ENCODE measurements at regions not wholly inside any gene's neighbourhood (a gene's known extent, or its start where the extent isn't known, plus 50 kb on each side); places are given as distances from the start of the nearest gene placed in this dataset.
"Not testable (repeated sequence)": the region's sequence is repeated elsewhere in the genome, so short reads cannot be mapped to it uniquely, and the experiment has no call there.

DNA sequence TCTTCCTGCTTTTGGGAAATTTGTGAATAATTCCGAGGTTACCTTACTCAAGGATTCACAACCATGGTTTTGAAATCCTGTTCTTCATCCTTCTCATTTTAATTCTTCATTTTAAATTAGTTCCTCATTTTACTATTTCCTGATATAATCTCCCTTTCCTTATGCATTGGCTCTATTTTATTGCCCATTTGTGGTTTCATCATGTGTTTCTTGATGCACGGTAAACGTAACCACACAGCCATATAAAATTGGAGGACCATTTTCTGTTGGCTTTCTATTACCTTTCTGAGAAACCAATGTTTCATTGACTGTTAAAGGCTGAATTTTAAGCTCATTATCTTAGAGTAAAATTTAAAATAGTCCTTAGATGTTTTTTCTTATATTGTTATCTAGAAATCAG, 100.3 kb upstream of the NDST4 start:
- H3K27ac ChIP-seq, result no peak overlapping the region
- H3K9me3 ChIP-seq, result no peaks in the 10 kb centered on the region
- H3K4me3 ChIP-seq, result no peak overlapping the region
- TF ChIP-seq POLR2A (IDR thresholded peaks at IDR 0.05) (no peak), POLR2AphosphoS5 (IDR thresholded peaks at IDR 0.05; ENCODE audit: insufficient read depth in 1 of 2, low read depth in 1 of 2) (no peak)
- TF ChIP-seq, protein P1, sequence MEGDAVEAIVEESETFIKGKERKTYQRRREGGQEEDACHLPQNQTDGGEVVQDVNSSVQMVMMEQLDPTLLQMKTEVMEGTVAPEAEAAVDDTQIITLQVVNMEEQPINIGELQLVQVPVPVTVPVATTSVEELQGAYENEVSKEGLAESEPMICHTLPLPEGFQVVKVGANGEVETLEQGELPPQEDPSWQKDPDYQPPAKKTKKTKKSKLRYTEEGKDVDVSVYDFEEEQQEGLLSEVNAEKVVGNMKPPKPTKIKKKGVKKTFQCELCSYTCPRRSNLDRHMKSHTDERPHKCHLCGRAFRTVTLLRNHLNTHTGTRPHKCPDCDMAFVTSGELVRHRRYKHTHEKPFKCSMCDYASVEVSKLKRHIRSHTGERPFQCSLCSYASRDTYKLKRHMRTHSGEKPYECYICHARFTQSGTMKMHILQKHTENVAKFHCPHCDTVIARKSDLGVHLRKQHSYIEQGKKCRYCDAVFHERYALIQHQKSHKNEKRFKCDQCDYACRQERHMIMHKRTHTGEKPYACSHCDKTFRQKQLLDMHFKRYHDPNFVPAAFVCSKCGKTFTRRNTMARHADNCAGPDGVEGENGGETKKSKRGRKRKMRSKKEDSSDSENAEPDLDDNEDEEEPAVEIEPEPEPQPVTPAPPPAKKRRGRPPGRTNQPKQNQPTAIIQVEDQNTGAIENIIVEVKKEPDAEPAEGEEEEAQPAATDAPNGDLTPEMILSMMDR (IDR thresholded peaks at IDR 0.05), result no peak
- intact Hi-C loops (cut with DNase I), result no loop called here
- no peak for DNase-seq (ENCODE audit: extremely low spot score in 2 of 2)
- H3K4me1 ChIP-seq, result no peaks in the 10 kb centered on the region
- no peaks in the 10 kb centered on the region for H3K36me3 ChIP-seq
- no peaks in the 10 kb centered on the region for H3K27me3 ChIP-seq

DNA sequence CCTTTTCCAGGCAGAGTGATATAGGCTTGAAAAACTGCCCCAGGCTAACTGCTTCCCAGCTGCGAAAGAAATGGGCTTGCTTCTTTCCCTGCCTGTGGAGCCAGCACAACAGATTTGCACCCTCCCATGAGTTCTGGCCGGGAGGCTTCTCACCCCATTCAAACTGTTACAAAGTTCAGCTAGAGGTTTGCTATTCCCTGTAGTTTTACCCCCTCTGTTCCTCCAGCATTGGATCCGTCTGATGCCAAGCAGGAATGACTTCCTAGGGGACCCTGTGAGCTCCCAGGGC, 87.6 kb upstream of the NDST4 start:
- no peak overlapping the region for H3K4me3 ChIP-seq
- intact Hi-C loops (cut with DNase I), result no loop called here
- DNase-seq (ENCODE audit: extremely low spot score in 2 of 2), result no peak
- H3K36me3 ChIP-seq, result no peaks in the 10 kb centered on the region
- no peak overlapping the region for H3K27ac ChIP-seq
- no peaks in the 10 kb centered on the region for H3K9me3 ChIP-seq
- H3K27me3 ChIP-seq, result no peaks in the 10 kb centered on the region
- no peak for TF ChIP-seq POLR2A (IDR thresholded peaks at IDR 0.05)
- TF ChIP-seq POLR2AphosphoS5 (IDR thresholded peaks at IDR 0.05; ENCODE audit: insufficient read depth in 1 of 2, low read depth in 1 of 2), result no peak
- TF ChIP-seq, protein P1 (IDR thresholded peaks at IDR 0.05), result no peak
- H3K4me1 ChIP-seq, result no peaks in the 10 kb centered on the region

DNA sequence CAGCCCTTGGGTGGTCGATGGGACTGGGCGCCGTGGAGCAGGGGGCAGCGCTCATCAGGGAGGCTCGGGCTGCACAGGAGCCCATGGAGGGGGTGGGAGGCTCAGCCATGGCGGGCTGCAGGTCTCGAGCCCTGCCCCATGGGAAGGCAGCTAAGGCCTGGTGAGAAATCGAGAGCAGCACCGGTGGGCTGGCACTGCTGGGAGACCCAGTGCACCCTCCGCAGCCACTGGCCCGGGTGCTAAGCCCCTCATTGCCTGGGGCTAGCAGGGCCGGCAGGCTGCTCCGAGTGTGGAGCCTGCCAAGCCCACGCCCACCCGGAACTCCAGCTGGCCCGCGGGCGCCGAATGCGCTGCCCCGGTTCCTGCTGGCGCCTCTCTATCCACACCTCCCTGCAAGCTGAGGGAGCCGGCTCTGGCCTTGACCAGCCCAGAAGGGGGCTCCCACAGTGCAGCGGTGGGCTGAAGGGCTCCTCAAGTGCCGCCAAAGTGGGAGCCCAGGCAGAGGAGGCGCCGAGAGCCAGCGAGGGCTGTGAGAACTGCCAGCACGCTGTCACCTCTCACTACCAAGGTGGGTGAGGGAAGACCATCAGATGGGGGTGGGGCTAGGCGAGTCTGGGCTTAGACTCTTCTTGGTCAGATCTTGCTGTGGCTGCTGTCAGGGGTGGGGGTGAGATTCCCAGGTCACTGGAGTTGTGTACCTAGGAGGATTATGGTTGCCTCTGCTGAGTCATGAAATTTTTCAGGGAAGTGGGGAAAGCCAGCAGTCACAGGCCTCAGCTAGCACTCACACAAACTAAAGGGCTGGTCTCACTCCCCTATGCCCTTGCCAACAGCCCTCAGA, 87.0 kb upstream of the NDST4 start:
- H3K4me3 ChIP-seq; intact Hi-C loops (cut with DNase I); H3K9me3 ChIP-seq; DNase-seq (ENCODE audit: extremely low spot score in 2 of 2); H3K27ac ChIP-seq; H3K27me3 ChIP-seq; H3K36me3 ChIP-seq; H3K4me1 ChIP-seq: not testable (repeated sequence)

DNA sequence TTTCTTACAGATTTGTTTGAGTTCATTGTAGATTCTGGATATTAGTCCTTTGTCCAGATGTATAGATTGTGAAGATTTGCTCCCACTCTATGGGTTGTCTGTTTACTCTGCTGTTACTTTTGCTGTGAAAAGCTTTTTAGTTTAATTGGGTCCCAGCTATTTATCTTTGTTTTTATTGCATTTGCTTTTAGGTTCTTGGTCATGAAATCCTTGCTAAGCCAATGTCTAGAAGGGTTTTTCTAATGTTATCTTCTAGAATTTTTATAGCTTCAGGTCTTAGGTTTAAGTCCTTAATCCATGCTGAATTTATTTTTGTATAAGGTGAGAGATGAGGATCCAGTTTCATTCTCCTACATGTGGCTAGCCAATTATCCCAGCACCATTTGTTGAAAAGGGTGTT, 81.2 kb upstream of the NDST4 start:
- H3K9me3 ChIP-seq; H3K27me3 ChIP-seq; intact Hi-C loops (cut with DNase I); H3K4me3 ChIP-seq; H3K4me1 ChIP-seq; H3K27ac ChIP-seq; DNase-seq (ENCODE audit: extremely low spot score in 2 of 2); H3K36me3 ChIP-seq: not testable (repeated sequence)

DNA sequence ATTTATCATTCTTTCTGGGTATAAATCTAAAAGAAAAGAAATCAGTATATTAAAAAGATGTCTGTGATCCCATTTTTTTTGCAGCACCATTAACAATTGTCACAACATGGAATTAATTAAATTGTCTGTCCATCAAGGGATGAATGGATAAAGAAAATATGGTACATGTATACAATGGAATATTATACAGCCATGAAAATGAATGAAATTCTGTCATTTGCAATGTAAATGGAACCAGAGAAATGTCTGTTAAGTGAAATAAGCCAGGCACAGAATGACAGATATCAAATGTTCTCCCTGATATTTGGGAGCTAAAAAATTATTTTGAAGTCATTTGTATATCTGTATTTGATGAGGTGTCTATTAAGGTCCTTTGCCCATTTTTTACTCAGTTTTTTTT, 77.1 kb upstream of the NDST4 start:
- Histone ChIP-seq H3K9me3 (no peaks in the 10 kb centered on the region), H3K27me3 (no peaks in the 10 kb centered on the region), H3K4me1 (no peaks in the 10 kb centered on the region), H3K27ac (no peak overlapping the region), H3K4me3 (no peak overlapping the region), H3K36me3 (no peaks in the 10 kb centered on the region)
- no peak for DNase-seq (ENCODE audit: extremely low spot score in 2 of 2)
- intact Hi-C loops (cut with DNase I), result no loop called here
- TF ChIP-seq POLR2A (IDR thresholded peaks at IDR 0.05), result no peak
- TF ChIP-seq POLR2AphosphoS5 (IDR thresholded peaks at IDR 0.05; ENCODE audit: insufficient read depth in 1 of 2, low read depth in 1 of 2), result no peak
- TF ChIP-seq, protein P1 (IDR thresholded peaks at IDR 0.05), result no peak

DNA sequence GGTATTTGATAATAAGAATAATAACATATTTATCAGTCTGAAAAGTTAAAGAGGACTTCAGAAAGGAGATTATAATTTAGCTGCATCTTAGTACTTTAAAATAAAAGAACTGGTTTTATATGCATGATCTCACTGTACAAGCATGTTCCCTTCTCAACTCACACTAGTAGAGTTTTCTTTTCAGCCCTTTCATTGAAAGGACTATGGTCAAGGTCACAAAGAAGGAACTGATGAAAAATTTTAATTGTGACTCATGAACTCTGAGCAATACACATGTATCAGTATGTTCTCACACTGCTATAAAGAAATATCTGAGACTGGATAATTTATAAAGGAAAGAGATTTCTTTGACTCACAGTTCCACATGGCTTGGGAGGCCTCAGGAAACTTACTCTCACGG, 73.7 kb upstream of the NDST4 start:
- Histone ChIP-seq H3K27me3 (no peaks in the 10 kb centered on the region), H3K36me3 (no peaks in the 10 kb centered on the region), H3K4me3 (no peak overlapping the region), H3K9me3 (no peaks in the 10 kb centered on the region), H3K4me1 (no peaks in the 10 kb centered on the region), H3K27ac (no peak overlapping the region)
- intact Hi-C loops (cut with DNase I), result no loop called here
- DNase-seq (ENCODE audit: extremely low spot score in 2 of 2), result no peak
- TF ChIP-seq, protein P1 (IDR thresholded peaks at IDR 0.05), result no peak
- TF ChIP-seq POLR2A (IDR thresholded peaks at IDR 0.05), result no peak
- no peak for TF ChIP-seq POLR2AphosphoS5 (IDR thresholded peaks at IDR 0.05; ENCODE audit: insufficient read depth in 1 of 2, low read depth in 1 of 2)

DNA sequence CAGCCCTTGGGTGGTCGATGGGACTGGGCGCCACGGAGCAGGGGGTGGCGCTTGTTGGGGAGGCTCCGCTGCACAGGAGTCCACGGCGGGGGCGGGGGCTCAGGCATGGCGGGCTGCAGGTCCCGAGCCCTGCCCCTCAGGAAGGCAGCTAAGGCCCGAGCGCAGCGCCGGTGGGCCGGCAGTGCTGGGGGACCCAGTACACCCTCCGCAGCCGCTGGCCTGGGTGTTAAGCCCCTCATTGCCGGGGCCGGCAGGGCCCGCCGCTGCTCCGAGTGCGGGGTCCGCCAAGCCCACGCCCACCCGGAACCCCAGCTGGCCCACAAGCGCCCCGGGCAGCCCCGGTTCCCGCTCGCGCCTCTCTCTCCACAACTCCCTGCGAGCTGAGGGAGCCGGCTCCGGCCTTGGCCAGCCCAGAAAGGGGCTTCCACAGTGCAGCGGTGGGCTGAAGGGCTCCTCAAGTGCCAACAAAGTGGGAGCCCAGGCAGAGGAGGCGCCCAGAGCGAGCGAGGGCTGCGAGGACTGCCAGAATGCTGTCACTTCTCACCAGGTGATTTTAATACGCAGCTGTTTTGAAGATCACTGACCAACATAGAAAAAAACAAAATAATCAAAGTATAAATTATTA, 66.1 kb upstream of the NDST4 start:
- H3K27me3 ChIP-seq; DNase-seq (ENCODE audit: extremely low spot score in 2 of 2); H3K4me1 ChIP-seq; H3K9me3 ChIP-seq; H3K36me3 ChIP-seq; intact Hi-C loops (cut with DNase I); H3K27ac ChIP-seq; H3K4me3 ChIP-seq: not testable (repeated sequence)

DNA sequence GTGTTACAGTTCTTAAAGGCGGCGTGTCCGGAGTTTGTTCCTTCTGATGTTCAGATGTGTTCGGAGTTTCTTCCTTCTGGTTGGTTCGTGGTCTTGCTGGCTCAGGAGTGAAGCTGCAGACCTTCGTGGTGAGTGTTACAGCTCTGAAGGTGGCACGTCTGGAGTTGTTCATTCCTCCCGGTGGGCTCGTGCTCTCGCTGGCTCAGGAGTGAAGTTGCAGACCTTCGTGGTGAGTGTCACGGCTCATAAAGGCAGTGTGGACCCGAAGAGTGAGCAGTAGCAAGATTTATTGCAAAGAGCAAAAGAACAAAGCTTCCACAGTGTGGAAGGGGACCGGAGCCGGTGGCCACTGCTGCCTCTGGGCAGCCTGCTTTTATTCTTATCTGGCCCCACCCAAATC, 65.3 kb upstream of the NDST4 start:
- intact Hi-C loops (cut with DNase I); H3K36me3 ChIP-seq; H3K4me3 ChIP-seq; DNase-seq (ENCODE audit: extremely low spot score in 2 of 2); H3K27me3 ChIP-seq; H3K27ac ChIP-seq; H3K9me3 ChIP-seq; H3K4me1 ChIP-seq: not testable (repeated sequence)

Measured in vagina (tissue), 2 donors.